Amygdala (tissue), 56 donors: ENCODE measurements at regions not wholly inside any gene's neighbourhood (a gene's known extent, or its start where the extent isn't known, plus 50 kb on each side); places are given as distances from the start of the nearest gene placed in this dataset.
"Not testable (repeated sequence)": the region's sequence is repeated elsewhere in the genome, so short reads cannot be mapped to it uniquely, and the experiment has no call there.

Experiments used
- DNase-seq, 56 donors: peaks; one replicate each; lab custom pipeline; 2025; lab: John Stamatoyannopoulos, UW

DNA sequence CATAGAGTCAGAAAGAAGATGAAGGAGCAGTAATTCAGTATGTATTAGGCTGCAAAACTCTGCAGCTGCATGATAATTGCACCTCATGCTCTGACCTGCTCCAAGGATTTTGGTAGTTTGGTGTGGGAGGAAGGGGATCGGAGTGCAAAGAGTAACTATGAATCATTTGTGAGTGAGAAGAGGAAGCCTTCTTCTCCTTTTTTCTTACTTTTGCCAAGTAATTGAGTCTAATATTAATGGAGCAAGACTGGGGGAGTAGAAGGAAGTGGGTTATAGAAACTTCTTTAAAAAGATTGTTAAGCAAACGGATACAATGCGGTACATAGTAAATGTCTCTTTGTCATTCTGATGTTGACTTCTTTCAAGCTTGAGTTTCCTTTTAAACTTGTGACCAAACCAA, 276.5 kb downstream of the EDEM1 start:
- DNase-seq, result no peak

- no peak for DNase-seq
Measured at GRCh38 chr3:5464649-5465048, 277.1 kb downstream of the EDEM1 start.

- DNase-seq, result no peak
Measured at GRCh38 chr3:5465183-5465582, 277.7 kb downstream of the EDEM1 start.

DNA sequence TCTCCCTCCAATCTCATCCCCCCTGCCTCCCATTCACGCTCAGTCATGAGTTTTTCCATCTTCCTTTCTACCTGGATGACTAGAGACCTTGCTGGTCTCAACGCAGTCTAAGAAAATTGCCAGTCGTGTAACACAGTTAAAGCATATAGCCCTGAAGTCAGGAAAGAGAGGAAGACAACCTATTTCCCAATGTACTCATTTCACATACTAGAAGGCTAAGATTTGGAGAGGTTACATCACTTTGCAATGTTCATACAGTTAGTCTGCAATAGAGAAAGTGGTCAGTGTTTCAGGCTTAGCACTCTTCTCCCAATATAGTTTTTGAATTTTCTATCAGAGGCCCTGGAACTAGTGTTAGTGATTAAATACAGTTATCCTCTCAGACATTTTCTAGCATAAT, 278.6 kb downstream of the EDEM1 start:
- DNase-seq, result no peak

DNA sequence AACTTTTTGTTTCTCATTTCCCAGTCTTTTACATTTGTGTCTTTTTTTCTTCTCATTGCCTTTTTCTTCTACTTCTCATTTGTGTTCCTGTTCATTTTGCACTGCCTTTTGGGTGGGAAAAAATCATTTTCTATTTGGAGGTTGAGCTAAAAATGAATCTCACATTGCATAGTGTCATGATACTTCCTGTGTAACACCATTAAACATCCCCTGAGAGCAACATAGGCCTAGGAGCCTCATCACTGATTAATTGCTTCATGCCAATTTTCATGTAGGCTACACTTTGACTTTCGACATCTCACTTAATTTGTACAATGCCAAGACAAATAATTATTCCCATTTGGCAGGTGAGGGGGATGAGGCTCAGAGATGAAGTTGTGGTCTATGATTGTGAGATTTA, 279.2 kb downstream of the EDEM1 start:
- DNase-seq, result no peak

DNA sequence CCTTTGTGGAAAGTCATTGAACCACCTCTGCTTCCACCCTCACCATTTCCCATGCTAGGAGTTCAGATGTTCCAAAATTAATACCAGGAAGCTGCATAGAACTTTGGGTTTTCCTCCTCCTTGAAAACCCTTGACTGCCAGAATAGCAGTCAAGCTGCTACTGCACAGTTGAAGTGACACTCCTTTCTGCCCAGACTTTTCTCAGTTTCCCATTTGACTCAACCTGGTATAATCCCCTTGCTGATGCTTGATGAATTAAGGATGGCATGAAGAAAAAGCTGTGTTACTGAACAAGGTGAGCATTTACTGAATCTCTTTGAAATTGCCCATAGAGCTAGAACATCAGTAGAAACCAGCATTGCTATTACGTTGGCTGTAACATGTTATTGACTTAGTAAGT, 286.0 kb downstream of the EDEM1 start:
- no peak for DNase-seq

DNA sequence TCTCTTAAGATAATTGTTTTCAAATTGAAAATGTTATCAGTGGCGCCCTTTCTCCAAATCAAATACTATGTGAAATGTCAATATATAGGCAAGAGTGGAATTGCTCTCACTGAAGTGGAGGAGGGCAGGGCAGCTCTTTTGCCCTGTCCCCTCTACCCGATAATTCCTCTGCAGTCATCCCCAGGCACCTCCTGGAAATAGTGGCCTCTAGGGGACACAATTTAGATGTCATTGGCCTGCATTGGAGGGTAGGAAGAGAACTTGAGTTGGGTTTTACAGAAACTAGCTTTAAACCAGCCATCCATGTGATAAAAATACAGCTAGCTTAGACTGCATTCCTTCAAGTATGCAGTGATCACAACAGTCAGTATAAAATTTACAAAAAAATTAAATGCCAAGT, 288.9 kb downstream of the EDEM1 start:
- DNase-seq, result no peak

DNA sequence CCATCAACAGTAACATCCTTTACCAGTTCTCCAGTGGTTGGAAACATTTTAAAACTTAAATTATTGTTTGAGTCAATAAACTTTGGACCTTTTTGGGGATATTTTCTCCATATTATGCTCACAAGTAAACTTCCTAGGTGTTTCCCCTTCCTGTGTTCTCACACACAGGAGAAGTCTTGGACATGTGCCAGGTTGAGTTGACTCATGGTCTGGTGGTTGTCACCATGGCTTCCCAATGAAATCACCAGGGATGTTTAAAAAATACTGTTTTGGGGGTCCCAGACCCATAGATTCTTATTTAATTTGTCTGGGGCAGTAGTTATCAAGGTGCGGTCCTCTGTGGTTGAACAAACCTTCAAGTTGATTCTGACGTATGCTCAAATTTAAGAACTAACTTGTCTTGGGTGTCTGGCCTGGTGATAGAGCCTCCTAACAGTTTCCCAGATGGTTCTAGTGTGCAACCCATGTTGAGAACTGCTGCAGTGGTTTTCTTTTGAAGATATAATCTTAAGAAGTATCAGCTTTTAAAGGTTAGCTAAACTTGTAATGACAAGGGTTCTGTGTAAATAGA, 291.8 kb downstream of the EDEM1 start:
- no peak for DNase-seq

DNA sequence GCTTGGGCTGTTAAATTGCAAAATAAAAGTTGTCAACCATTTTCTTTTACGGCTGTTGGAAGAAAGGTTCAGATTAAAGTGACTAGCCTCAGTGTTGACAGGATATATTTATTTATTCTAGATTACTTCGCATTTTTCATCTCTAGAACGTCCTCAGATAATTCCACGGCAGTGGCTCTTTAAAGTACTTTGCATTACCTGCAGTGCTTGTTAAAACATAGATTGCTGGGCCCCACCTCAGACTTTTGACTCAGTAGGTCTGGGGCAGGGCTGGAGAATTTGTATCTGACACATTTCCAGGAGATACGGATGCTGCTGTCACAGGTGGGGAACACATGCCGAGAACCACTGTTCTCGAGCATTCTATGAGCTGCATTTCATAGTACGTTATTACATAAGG, 292.7 kb downstream of the EDEM1 start:
- no peak for DNase-seq

DNA sequence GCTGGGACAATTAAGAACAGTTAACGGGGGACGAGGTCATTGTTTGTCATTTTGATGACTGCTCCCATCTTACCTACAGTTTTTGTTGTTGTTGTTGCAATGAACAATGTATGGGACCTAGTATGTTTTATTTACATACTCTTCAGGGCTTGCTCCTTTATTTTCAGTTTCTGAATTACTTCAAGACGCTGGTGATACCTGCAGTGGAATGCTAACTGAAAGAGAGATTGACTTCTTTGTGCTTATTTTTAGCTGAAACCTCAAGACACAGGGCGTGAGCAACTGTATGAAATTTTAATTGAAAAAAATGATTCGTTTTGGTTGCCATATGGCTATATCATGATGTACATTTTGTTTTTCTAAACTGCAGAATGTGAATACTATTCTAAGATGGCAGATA, 297.9 kb downstream of the EDEM1 start:
- no peak for DNase-seq

DNA sequence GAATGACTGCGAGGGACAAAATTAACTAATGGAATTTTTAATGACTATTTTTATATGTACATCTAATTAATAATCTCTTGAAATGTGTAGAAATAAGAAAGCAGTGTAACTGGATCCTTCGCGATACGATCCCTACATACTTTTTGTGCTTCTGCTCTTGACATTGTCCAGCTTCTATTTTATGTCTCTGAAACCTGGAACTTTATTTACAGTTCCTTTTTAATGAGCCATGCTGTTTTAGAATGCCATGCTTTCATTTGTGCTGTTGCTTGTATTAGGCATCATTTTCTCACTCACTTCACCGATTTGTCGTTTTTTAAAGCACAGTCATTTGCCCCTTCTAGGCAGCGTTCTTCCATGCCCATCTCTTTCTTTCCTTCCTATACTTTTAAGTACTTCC, 301.3 kb downstream of the EDEM1 start:
- no peak for DNase-seq

DNA sequence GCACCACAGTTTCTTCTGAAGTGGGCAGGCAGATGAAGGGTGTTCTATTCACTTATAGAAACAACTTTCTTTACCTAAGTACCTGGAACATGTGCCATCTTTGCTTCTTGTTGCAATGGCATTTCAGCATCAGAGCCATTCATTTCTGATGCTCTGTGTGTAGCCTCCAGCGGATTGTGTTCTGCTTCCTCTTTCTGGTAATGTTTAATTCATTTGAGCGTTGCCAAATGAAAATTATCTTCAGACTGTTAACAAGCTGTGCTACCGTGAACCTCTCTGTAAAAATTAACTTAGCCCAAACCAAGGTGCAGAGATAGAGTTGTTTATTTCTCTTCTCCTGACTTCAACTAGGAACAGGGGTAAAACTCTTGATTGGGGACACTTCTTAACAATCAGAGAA, 302.0 kb downstream of the EDEM1 start:
- no peak for DNase-seq

DNA sequence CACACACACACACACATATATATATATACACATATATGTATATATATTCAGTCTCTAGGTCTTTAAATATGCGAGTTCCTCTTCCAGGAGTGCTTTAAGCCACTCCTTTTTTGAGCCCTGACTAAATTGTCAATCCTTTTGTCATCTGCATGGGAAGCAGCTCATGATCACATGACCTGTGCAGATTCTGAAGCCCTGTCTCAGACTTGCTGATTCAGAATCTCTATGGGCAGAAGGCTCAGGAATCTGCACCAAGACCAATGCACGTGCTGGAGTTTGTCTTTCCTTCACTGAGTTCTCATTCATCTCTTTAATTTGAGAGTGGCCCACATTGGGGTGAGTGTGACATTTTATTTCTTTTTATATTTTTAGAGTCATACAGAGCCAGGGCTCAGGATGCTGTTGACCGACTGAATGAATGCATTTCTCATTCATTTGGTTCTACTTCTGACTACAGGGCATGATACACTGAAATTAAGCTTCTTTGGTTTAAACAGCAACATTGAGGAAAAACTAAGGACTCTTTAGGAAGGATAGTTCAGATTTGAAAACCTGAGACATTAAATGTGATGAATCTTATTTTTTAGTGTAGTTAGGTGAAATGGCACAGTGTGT, 307.5 kb downstream of the EDEM1 start:
- no peak for DNase-seq

DNA sequence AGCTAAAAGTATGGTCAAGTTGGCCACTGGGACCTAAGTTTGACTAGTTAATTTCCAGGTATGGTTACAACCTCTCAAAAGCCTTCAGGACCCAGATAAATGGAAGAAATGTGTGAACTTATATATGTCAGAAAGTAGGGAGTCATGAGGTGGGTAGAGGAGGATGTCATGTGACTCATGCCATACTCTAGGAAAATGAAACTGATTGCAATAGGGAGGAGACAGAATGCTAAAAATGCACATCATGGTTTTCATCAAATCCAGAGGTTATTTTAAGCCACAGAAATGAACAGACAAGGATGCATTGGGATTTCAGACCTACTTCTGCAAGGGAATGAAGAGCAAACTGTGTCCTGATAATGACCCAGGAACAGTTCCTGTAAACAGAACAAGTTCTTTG, 310.0 kb downstream of the EDEM1 start:
- no peak for DNase-seq

DNA sequence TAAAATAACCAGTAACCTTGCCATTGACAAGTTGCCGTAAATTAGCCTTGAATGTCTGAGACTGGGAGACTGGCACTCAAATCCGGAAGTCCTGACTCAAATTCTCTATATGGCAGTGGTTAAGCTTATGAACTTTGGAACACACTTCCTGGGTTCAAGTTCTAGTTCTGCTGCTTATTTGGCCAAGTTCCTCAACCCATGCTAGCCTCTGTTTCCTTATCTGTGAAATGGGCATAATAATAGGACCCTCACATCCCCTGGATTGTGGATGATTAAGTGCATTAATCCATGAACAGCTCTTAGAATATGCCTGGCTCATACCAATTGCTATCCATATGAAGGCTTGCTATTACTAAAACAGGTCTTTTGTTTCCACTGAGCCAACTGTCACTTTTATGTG, 311.5 kb downstream of the EDEM1 start:
- no peak for DNase-seq

DNA sequence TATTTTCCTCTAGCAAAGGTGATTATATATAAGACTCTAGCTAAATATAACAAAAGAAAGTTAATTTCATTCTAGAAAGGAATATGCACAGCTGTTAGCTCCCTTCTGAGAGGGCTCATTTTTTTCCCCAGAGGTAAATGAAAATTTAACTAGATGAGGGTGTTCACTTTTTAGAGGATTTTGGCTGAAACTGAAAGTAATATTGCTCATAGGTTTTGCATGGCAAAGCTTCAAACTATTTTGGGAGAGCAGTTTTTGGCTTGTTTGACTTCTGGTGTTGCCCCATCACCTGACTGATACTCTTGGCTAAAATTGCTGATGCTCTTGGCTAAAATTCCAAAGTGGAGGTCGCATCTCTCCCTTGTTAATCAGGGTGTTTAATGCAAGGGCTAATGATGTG, 311.9 kb downstream of the EDEM1 start:
- DNase-seq, result no peak

- DNase-seq, result no peak
Measured at GRCh38 chr3:5503136-5503535, 315.6 kb downstream of the EDEM1 start.

DNA sequence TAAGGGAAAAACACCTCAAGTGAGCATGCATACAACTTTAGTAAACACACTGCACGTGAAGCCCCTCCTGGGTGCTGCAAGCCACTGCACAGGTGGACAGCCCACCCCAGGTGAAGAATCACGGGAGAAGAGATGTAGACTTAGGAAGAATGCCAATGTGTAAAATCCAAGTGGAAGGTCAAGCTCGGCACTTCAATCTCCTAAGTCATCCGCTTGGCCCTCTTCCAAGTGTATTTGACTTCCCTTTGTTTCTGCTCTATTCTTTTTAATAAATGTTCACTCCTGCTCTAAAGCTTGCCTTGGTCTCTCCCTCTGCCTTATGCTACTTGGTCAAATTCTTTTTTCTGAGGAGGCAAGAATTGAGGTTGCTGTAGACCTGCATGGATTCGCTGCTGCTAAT, 316.6 kb downstream of the EDEM1 start:
- DNase-seq, result no peak

DNA sequence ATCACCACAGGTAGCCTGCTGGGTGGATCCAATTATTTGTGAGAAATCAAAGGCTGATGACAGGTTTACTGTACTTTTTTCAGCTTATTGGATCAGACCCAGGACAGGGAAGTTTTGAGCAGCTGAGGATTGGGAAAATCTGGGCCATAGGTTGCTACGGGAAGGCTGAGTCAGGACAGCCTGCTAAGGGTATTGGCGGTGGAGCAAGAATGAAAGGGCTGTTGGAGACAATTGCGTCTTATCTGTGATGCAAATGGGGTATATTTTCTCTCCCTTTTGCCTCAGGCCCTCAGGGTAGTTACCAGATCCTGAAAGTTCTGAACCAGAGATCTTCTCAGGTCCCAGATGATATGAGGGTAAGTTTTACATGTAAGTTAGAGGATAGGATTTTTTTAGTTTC, 317.7 kb downstream of the EDEM1 start:
- DNase-seq, result no peak

DNA sequence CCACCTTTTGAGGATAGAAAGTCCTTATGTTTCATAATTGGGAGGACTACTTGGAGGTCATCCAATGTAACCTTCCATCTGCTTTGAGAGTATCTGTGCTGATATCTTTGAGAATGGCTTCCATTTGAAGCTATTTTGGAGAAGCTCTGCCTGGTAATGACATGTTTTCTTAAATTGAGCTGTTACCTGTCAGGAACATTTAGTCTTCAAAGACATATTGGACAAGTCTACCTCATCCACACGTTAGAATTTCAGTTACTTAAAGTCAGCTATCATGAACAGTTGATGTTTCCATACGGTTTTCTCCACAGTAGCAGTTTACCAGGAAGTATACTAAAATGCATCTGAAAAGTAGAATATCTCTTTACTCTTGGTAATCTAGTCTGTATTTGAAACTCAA, 318.5 kb downstream of the EDEM1 start:
- DNase-seq, result no peak

DNA sequence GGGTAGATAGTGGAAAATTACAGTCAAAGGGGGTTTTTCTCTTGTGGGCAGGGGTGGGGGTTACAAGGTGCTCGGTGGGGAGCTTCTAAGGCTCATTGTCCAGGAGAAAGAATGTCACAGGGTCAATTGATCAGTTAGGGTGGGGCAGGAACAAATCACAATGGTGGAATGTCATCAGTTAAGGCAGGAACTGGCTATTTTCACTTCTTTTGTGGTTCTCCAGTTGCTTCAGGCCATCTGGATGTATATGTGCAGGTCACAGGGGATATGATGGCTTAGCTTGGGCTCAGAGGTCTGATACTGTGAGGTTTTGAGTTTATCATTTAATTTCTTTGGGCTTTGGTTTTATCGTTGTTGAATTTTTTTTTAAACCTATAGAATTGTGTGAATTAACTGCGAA, 321.4 kb downstream of the EDEM1 start:
- not testable (repeated sequence) for DNase-seq

GRCh38 chr3:5510300-5510699, 322.8 kb downstream of the EDEM1 start:
- DNase-seq, result no peak

DNA sequence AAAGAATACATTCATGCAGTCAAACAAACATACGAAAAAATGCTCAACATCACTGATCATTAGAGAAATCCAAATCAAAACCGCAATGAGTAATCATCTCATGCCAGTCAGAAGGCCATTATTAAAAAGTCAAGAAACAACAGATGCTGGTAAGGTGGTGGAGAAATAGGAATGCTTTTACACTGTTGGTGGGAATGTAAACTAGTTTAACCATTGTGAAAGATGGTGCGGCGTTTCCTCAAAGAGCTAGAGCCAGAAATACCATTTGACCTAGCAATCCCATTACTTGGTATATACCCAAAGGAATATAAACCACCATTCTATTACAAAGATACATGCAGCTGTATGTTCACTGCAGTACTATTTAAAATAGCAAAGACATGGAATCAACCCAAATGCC, 330.4 kb downstream of the EDEM1 start:
- DNase-seq, result no peak
